Hematopoietic multipotent progenitor cell treated with erythropoietin and hydrocortisone succinate and interleukin-3 and kit ligand, for 6 days (in vitro differentiated cells): ENCODE measurements at regions not wholly inside any gene's neighbourhood (a gene's known extent, or its start where the extent isn't known, plus 50 kb on each side); places are given as distances from the start of the nearest gene placed in this dataset.

Experiments
- DNase-seq: peaks from one replicate; pipeline ENCODE4 v3.0.0-alpha.2; 2015

DNA sequence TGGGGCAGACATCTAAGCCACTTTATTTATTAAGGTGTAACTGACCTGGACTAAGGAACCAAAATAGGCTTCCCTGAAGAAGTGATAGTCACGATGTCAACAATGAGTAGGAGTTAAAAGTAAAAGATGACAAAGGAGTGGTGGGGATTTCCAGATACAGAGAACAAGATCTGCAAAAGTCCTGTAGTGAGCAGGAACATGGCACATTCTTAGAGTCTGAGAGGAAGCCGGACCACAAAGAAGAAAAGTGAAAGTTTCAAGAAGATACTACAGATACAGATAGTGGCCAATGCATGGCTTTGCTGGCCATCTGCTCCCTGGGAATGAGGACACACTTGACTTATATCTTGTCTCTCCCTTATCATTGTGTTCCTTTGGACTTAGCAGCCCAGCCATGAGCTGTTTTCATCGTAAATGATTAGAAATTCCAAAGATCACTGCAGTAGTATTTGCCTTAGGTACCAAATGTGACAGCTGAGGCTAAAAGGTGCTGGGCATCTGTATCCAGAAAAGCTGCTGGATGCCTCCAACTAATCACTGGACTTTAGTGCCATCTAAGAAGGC is 302.4 kb upstream of the NR5A2 start:
- no peak for DNase-seq

- DNase-seq, result no peak
Observed at GRCh38 chr1:199727682-199728081, 299.8 kb upstream of the NR5A2 start.

- no peak for DNase-seq
Observed at GRCh38 chr1:199728345-199728744, 299.2 kb upstream of the NR5A2 start.

DNA sequence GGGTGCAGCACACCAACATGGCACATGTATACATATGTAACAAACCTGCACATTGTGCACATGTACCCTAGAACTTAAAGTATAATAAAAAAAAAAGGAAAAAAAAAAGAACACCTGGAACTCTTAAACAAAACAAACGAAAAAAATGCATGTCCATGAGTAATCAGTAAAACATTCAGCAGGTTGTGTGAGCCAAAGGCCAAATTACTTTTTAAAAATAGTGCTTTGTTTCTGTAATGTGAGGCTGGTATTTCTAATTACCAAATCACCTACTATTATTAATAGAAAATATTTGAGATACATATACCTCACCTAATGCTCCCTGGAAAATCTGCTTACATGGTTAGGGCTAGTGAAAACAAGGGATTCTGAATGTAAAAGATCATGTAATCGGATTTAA is 294.4 kb upstream of the NR5A2 start:
- no peak for DNase-seq

DNA sequence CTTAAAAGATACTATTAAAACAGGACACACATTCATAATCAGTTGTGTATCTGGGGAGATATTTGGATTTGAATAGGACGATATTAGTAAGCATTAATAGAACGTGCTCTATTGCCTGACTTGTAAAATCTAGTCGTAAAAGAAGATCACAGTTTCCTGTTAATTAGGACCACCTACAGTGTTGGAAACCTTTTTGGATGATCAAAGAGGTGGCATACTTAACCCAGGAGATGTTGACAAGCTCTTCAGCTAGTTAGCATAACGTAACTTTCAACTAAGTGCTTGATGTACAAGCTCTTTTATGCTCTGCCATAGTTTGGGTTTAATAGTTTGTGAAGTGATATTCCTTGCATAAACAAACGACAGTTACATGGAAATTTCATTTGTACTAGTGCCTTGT is 293.3 kb upstream of the NR5A2 start:
- no peak for DNase-seq

- no peak for DNase-seq
Observed at GRCh38 chr1:199735660-199736059, 291.9 kb upstream of the NR5A2 start.

DNA sequence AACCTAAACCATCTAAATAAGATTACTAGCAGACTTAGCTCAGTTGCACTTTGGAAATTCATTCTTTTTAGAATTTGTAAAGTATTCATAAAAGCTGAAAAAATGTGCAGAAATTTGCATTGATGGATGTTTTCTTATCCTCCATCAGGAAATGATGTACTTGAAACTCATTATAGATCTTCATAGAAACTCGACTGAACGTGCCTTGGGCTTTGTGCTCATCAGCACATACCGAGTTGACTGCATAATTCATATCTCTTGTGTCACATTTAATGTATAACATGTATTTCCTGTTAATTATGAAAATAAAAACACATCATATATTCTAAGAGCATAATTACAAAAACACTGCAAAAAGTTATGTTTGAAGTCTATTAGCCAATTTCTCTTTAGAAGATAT is 290.9 kb upstream of the NR5A2 start:
- DNase-seq, result no peak

DNA sequence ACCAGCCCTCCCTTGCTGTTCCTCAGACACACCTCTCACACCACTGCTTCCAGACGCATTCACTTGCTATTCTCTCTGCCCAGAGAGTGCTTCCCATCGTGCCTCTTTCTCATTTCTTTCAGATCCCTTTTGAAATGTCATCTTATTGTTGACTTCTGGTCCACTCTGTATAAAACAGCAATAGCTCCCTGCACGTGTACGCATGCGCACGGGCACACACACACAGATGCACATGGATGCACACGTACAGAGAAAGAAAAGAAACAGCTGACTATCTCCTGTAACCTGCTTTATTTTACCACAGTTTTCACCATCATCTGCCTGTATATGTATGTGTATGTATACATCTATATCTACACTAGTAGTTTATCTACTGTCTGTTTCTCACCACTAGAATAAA is 285.9 kb upstream of the NR5A2 start:
- no peak for DNase-seq

DNA sequence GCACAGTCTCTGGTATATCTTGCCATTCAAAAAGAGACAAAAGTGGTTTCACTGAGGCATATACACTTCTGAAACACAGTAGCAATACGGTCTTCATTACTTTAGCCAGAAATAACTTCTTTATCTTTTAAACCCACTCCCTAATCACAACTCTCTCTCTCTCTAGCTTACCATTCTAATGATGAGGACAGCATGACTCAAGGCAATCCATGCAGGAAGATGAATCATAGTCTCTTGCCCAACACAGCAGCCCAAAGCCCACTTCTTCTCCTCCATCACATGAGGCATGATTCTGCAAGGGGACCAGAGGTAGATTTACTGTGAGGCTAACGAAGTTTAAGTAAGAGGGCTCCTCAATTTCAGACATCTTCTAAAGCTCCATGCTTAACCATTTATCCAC is 285.0 kb upstream of the NR5A2 start:
- peak; percentile 21 for DNase-seq

- no peak for DNase-seq
Observed at GRCh38 chr1:199743227-199743626, 284.3 kb upstream of the NR5A2 start.

GRCh38 chr1:199746666-199747384 is 280.7 kb upstream of the NR5A2 start:
- no peak for DNase-seq

- no peak for DNase-seq
Observed at GRCh38 chr1:199747984-199748383, 279.5 kb upstream of the NR5A2 start.

GRCh38 chr1:199751506-199751905 is 276.0 kb upstream of the NR5A2 start:
- no peak for DNase-seq

- no peak for DNase-seq
Observed at GRCh38 chr1:199751962-199752687, 275.4 kb upstream of the NR5A2 start.

- DNase-seq, result no peak
Observed at GRCh38 chr1:199752688-199753027, 274.9 kb upstream of the NR5A2 start.

GRCh38 chr1:199753513-199753912 is 274.0 kb upstream of the NR5A2 start:
- DNase-seq, result no peak

DNA sequence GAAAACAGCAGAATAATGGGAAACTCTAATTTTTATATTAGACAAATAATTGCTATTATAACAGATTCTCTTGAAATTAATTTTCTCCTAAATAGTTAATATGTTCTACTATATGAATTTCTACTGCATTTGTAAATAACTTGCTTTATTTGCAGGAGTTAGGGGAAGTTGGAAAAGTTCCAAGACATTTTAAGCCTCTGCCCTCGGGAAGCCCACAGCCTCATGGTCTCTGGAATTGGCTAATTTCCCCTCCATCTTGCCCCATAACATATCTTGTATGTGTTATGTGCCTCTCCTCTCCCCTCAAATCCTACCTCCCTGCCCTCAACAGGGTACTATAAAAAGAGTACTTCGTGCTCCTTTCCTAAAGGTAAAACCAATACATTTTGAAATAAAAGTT is 271.4 kb upstream of the NR5A2 start:
- DNase-seq, result peak; percentile 38

- no peak for DNase-seq
Observed at GRCh38 chr1:199758626-199759255, 268.8 kb upstream of the NR5A2 start.

DNA sequence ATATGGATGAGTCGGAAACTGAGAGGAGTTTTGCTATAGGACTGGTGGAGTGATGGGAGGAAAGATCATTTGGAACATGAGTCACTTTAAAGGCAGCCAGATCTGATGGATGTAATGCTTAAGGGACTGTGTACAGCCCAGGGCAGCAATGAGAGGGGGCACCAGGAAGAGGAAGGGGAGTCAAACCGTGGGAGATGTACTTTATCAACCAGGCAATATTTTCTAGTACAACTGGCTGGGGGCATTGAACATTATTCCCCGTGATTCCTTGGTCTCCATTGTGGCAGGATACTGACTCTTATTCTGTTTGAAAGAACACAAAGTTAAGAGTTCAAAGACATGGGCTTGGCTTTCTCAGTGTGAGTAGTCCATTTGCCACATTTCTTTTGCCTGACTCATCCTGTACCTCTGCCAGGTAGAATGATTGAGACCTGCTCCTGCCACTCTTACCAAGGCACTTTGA is 268.2 kb upstream of the NR5A2 start:
- no peak for DNase-seq

- no peak for DNase-seq
Observed at GRCh38 chr1:199762572-199762971, 264.9 kb upstream of the NR5A2 start.

DNA sequence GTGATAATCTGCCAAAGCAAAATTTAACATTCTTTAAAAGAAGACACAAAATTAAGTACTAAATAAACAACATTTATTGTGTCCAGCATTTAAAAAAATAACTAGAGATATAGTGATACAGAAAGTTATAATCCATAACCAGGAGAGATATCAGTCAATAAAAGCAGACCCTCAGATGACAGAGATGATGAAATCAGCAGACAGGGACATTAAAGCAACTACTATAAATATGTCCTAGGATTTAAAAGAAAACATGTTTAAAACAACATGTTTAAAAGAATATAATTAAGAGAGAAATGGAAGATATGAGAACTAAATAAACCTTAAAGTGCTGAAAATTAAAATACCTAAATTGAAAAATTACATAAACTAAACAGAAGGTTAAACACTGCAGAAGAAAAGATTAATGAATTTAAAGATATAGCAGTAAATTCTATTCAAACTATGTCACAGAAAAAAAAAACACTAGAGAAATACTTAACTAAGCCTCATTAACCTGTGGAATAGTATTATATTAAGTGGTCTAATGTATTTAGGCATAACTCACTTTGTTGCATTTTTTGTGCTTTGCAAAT is 261.2 kb upstream of the NR5A2 start:
- no peak for DNase-seq

GRCh38 chr1:199767700-199768099 is 259.8 kb upstream of the NR5A2 start:
- no peak for DNase-seq

DNA sequence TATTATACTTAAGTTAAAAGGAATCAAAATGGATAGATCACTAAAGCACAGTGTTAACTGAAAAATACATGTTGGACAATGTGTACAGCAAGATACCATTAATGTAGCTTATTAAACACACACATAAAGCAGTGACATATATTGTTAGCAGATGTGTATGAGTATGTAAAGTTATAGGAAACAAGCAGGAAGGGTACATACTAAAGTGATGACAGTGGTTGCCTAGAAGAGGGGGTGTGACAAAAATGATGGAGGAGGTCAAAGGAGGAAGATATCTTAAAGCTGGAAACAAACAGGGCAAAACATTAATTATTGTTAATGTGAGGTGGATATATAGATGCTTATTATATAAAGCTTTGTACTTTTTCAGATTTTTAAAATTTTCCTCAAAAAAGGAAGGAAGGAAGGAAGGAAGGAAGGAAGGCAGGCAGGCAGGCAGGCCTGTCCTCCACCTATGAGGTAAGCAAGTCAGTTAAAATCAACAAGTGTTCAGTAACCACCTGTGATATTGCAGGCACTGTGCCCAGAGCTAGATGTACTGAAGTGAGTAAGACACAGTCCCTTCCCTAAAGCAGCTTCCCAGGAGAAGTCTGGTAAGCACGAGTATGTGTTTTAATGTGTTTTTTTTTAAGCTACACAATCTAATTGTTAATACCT is 252.9 kb upstream of the NR5A2 start:
- no peak for DNase-seq
